SU-DHL-6 (cell line): ENCODE measurements at regions not wholly inside any gene's neighbourhood (a gene's known extent, or its start where the extent isn't known, plus 50 kb on each side); places are given as distances from the start of the nearest gene placed in this dataset.

Experiments used
- H2AFZ ChIP-seq: fragments of 200-600 bp; sonication (generic); 2 replicates; pipeline ENCODE4 v1.6.1; 2014; ENCODE audit warnings: low read depth, mild to moderate bottlenecking, moderate library complexity, mixed read lengths, antibody characterized with exemption, low read length; ENCODE audit not compliant: severe bottlenecking
- H3F3A ChIP-seq: fragments of 200-600 bp; shearing (Covaris generic); 2 replicates; pipeline ENCODE4 v1.6.0; 2016; ENCODE audit warnings: antibody characterized with exemption, mild to moderate bottlenecking; ENCODE audit not compliant: insufficient read depth
- H3K27ac ChIP-seq: fragments of 200-600 bp; sonication (generic); 2 replicates; pipeline ENCODE4 v1.5.1; 2016; ENCODE audit warnings: low read depth, mild to moderate bottlenecking, low read length, moderate library complexity, mixed read lengths
- H3K27me3 ChIP-seq: fragments of 200-600 bp; sonication (generic), shearing (Covaris generic); 2 replicates; pipeline ENCODE4 v1.6.0; 2014; ENCODE audit warnings: mild to moderate bottlenecking, low read length
- H3K36me3 ChIP-seq: fragments of 200-600 bp; sonication (generic); 2 replicates; pipeline ENCODE4 v1.6.1; 2014; ENCODE audit warnings: mild to moderate bottlenecking, low read length, mixed read lengths
- H3K4me2 ChIP-seq: fragments of 300-600, 200-600 bp; shearing (Covaris generic), sonication (generic); 2 replicates; pipeline ENCODE4 v1.6.0; 2014; ENCODE audit warnings: low read length, low read depth, mild to moderate bottlenecking; ENCODE audit not compliant: poor library complexity, severe bottlenecking
- H3K4me3 ChIP-seq: fragments of 200-600 bp; sonication (generic); 2 replicates; pipeline ENCODE4 v1.5.1; 2014; ENCODE audit warnings: antibody characterized with exemption, low read length, mild to moderate bottlenecking, mixed read lengths; ENCODE audit not compliant: insufficient read depth, poor library complexity, severe bottlenecking
- H3K79me2 ChIP-seq: fragments of 200-600 bp; sonication (generic); 2 replicates; pipeline ENCODE4 v1.6.1; 2014; ENCODE audit warnings: mild to moderate bottlenecking, low read length, moderate library complexity; ENCODE audit not compliant: insufficient read depth
- H3K9ac ChIP-seq: fragments of 200-600 bp; sonication (generic); 2 replicates; pipeline ENCODE4 v1.7.0; 2014; ENCODE audit warnings: mild to moderate bottlenecking, low read length
- H3K9me2 ChIP-seq: fragments of 200-600 bp; sonication (generic); replicated peaks from 2 replicates; pipeline ENCODE4 v1.6.1; 2014; ENCODE audit warnings: low read length; ENCODE audit not compliant: insufficient read depth
- H3K9me3 ChIP-seq: fragments of 200-600 bp; sonication (generic); 2 replicates; pipeline ENCODE4 v1.6.1; 2014; ENCODE audit warnings: low read length, mixed read lengths; ENCODE audit not compliant: insufficient read depth
- H4K20me1 ChIP-seq: fragments of 200-600 bp; sonication (generic); 2 replicates; pipeline ENCODE4 v1.6.1; 2014; ENCODE audit warnings: low read depth, mild to moderate bottlenecking, antibody characterized with exemption, low read length, moderate library complexity, mixed read lengths
- EZH2phosphoT487 ChIP-seq: fragments of 200-600 bp; sonication (generic), shearing (Covaris generic); conservative IDR thresholded peaks from 2 replicates; pipeline ENCODE4 v1.6.1; 2018; ENCODE audit warnings: mild to moderate bottlenecking, antibody characterized with exemption, low read length, moderate library complexity, mixed read lengths
- TF ChIP-seq, protein P1 (sequence below): fragments of 200-600 bp; sonication (generic); IDR thresholded peaks from one replicate; pipeline ENCODE4 v1.5.1; 2017; ENCODE audit warnings: antibody characterized with exemption, mild to moderate bottlenecking, low read length, moderate library complexity; ENCODE audit not compliant: insufficient read depth, poor library complexity, severe bottlenecking

DNA sequence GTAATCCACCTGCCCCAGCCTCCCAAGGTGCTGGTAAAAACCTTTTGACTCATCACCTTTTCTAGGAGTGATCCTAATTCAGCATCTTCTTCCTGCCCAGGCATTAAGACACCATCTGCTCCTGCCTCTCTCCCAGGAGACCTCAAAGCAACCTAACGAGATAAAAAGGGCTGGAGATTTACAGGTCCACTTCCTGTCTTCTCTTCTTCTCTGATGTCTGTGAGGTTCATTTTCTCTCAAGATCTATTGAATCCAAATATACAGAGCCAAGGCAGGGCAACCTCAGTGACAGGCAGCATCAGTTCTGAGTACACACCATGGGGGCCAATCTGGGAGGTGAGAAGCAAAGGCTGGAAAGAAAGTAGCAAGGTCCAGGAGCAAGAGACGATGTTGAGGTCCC lies 219.4 kb downstream of the SETD4 start:
- H2AFZ ChIP-seq, result no peak overlapping the region

DNA sequence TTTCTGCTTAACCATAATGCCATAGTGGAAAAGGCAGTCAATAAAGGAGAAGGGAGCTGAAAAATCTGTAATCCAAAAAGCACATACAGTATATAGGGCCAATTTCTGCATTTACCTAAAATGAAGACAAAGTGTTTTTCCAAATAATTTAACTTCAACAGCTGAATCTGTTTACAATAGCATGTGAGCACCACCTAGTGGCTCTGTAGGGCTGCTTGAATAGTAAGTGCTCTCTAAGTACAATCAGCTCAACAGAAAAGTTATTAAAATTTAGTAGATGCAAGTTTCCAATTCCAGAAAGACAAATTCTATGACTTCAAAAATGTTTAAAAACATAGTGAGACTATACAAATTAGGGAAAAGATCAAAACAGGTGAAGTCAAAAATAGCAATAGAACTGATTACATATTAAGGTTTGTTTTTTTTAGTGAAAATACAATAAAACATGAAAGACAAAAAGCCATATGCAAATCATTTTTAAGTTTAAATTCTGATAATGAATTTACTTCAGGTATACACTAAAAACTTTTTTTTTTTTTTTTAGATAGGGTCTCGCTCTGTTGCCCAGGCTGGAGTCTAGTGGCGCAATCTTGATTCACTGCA lies 220.0 kb downstream of the SETD4 start:
- Histone ChIP-seq H3K4me3 (no peak overlapping the region), H3K79me2 (no peaks in the 10 kb centered on the region), H3K9me2 (no peaks in the 10 kb centered on the region), H4K20me1 (no peaks in the 10 kb centered on the region), H3K36me3 (no peaks in the 10 kb centered on the region), H3K9ac (no peak overlapping the region), H3K9me3 (no peaks in the 10 kb centered on the region), H3K27ac (no peak overlapping the region), H2AFZ (no peak overlapping the region), H3K4me2 (no peak overlapping the region), H3K27me3 (no peaks in the 10 kb centered on the region; the same call in 1 of the 2 replicates), H3F3A (no peaks in the 10 kb centered on the region)
- TF ChIP-seq, protein P1, sequence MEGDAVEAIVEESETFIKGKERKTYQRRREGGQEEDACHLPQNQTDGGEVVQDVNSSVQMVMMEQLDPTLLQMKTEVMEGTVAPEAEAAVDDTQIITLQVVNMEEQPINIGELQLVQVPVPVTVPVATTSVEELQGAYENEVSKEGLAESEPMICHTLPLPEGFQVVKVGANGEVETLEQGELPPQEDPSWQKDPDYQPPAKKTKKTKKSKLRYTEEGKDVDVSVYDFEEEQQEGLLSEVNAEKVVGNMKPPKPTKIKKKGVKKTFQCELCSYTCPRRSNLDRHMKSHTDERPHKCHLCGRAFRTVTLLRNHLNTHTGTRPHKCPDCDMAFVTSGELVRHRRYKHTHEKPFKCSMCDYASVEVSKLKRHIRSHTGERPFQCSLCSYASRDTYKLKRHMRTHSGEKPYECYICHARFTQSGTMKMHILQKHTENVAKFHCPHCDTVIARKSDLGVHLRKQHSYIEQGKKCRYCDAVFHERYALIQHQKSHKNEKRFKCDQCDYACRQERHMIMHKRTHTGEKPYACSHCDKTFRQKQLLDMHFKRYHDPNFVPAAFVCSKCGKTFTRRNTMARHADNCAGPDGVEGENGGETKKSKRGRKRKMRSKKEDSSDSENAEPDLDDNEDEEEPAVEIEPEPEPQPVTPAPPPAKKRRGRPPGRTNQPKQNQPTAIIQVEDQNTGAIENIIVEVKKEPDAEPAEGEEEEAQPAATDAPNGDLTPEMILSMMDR, result peak; percentile 72
- TF ChIP-seq EZH2phosphoT487, result no peak

More for the DNA sequence above, 219.4 kb downstream of the SETD4 start:
- no peak overlapping the region for H3K4me3 ChIP-seq
- no peak overlapping the region for H3K9ac ChIP-seq
- H3K9me3 ChIP-seq, result no peaks in the 10 kb centered on the region
- no peaks in the 10 kb centered on the region for H3K36me3 ChIP-seq
- H3K79me2 ChIP-seq, result no peaks in the 10 kb centered on the region
- H4K20me1 ChIP-seq, result no peaks in the 10 kb centered on the region
- H3F3A ChIP-seq, result no peaks in the 10 kb centered on the region
- no peaks in the 10 kb centered on the region for H3K9me2 ChIP-seq
- TF ChIP-seq, protein P1, result no peak
- TF ChIP-seq EZH2phosphoT487, result no peak
- no peaks in the 10 kb centered on the region; the same call in 1 of the 2 replicates for H3K27me3 ChIP-seq
- no peak overlapping the region for H3K27ac ChIP-seq
- H3K4me2 ChIP-seq, result no peak overlapping the region

DNA sequence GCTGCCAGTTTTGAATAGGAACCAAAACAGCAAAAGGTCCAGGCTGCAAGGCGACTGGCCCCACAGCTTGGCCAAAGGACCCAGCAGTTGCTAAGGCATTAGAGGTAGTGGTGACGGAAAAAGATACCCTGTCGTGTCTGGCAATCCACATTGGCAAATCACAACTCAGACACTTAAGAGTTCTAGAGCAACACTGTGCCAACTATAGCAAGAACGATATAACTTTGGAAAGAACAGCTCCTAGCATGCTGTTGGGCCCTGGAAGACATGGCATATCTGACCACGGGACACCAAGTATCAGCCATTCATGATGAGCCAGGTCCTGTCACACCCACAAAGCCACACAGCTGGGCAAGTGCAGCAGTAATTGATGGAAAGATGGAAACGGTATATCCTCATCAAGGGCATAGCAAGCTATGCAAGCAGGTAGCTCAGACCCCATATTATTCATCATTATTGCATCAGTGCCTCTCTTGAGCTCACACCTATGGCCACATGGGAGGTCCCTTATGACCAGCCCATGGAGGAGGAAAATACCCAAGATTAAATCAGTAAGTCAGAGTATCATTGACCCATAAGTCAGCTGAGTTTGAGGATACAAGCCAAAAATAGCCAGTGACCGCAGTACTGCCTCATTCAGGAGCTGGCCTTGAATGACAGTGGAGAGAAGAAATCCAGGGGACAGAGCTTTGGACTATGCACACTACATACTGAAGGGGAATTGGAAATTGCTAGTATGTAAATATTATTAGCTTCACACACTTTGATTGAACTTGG lies 221.2 kb downstream of the SETD4 start:
- no peaks in the 10 kb centered on the region for H3K36me3 ChIP-seq
- no peak overlapping the region for H3K4me2 ChIP-seq
- H3K79me2 ChIP-seq, result no peaks in the 10 kb centered on the region
- no peak overlapping the region for H2AFZ ChIP-seq
- H3K9me3 ChIP-seq, result no peaks in the 10 kb centered on the region
- no peak for TF ChIP-seq EZH2phosphoT487
- TF ChIP-seq, protein P1, result no peak
- H3K4me3 ChIP-seq, result no peak overlapping the region
- no peaks in the 10 kb centered on the region; the same call in 1 of the 2 replicates for H3K27me3 ChIP-seq
- no peak overlapping the region for H3K9ac ChIP-seq
- no peaks in the 10 kb centered on the region for H3K9me2 ChIP-seq
- H3F3A ChIP-seq, result no peaks in the 10 kb centered on the region
- H3K27ac ChIP-seq, result no peak overlapping the region
- no peaks in the 10 kb centered on the region for H4K20me1 ChIP-seq
